ENCODE measurements at regions not wholly inside any gene's neighbourhood (a gene's known extent, or its start where the extent isn't known, plus 50 kb on each side); places are given as distances from the start of the nearest gene placed in this dataset.

- H3K36me3 ChIP-seq: no peaks in the 10 kb centered on the region
- Mint-ChIP-seq H3K4me3 (no peak overlapping the region), H3K9me3 (no peaks in the 10 kb centered on the region), H3K27ac (no peak overlapping the region), H3K27me3 (ENCODE audit: insufficient read depth, low read depth) (peaks cover 2% of the 10 kb centered on the region), H3K4me1 (peaks cover 3% of the 10 kb centered on the region), H3K36me3 (no peaks in the 10 kb centered on the region)
- H3K4me2 ChIP-seq: no peak overlapping the region
- H3K27me3 ChIP-seq: no peaks in the 10 kb centered on the region
- no peaks in the 10 kb centered on the region for H3K4me1 ChIP-seq
- H3K4me3 ChIP-seq: no peak overlapping the region
- no peak for DNase-seq (ENCODE audit: low spot score)
- H3K79me2 ChIP-seq (ENCODE audit: low read depth): no peaks in the 10 kb centered on the region
- H2AFZ ChIP-seq (replicated peaks): no peak overlapping the region
- no peak overlapping the region for H3K27ac ChIP-seq
- no peaks in the 10 kb centered on the region for H4K20me1 ChIP-seq (ENCODE audit: low read depth)
- TF ChIP-seq EZH2 (IDR thresholded peaks at IDR 0.05) (no peak), CTCF (IDR thresholded peaks at IDR 0.05) (no peak), EZH2phosphoT487 (IDR thresholded peaks at IDR 0.05) (no peak)
- no peak overlapping the region for H3K9ac ChIP-seq
- H3F3A ChIP-seq (ENCODE audit: low read depth): no peaks in the 10 kb centered on the region
- no peaks in the 10 kb centered on the region for H3K9me3 ChIP-seq (ENCODE audit: low read depth)
These were observed 375.6 kb downstream of the FBXW7 start for GRCh38 chr4:152160225-152160800.

- no peak overlapping the region for H3K27ac ChIP-seq
- DNase-seq (ENCODE audit: low spot score): no peak
- no peak overlapping the region for H3K4me3 ChIP-seq
- no peak for TF ChIP-seq CTCF (IDR thresholded peaks at IDR 0.05)
- TF ChIP-seq EZH2 (IDR thresholded peaks at IDR 0.05): no peak
- TF ChIP-seq EZH2phosphoT487 (IDR thresholded peaks at IDR 0.05): no peak
- H3K27me3 Mint-ChIP-seq (ENCODE audit: insufficient read depth, low read depth): peaks cover 2% of the 10 kb centered on the region
- no peak overlapping the region for H3K27ac Mint-ChIP-seq
- H4K20me1 ChIP-seq (ENCODE audit: low read depth): no peaks in the 10 kb centered on the region
- H3K4me1 ChIP-seq: no peaks in the 10 kb centered on the region
- H3K27me3 ChIP-seq: no peaks in the 10 kb centered on the region
- H3K4me2 ChIP-seq: no peak overlapping the region
- no peaks in the 10 kb centered on the region for H3K36me3 ChIP-seq
- H3K4me3 Mint-ChIP-seq: no peak overlapping the region
- H2AFZ ChIP-seq (replicated peaks): no peak overlapping the region
- no peaks in the 10 kb centered on the region for H3K9me3 Mint-ChIP-seq
- no peaks in the 10 kb centered on the region for H3K36me3 Mint-ChIP-seq
- H3K9me3 ChIP-seq (ENCODE audit: low read depth): no peaks in the 10 kb centered on the region
- no peak overlapping the region for H3K9ac ChIP-seq
- no peaks in the 10 kb centered on the region for H3F3A ChIP-seq (ENCODE audit: low read depth)
- H3K79me2 ChIP-seq (ENCODE audit: low read depth): no peaks in the 10 kb centered on the region
- H3K4me1 Mint-ChIP-seq: peaks cover 3% of the 10 kb centered on the region
These were observed 376.1 kb downstream of the FBXW7 start for GRCh38 chr4:152159773-152160172.

- peaks cover 3% of the 10 kb centered on the region for H3K4me1 Mint-ChIP-seq
These were observed 377.7 kb downstream of the FBXW7 start for GRCh38 chr4:152158225-152158624.

GRCh38 chr4:152157629-152158028 lies 378.3 kb downstream of the FBXW7 start:
- Histone ChIP-seq H3K27ac (no peak overlapping the region), H4K20me1 (ENCODE audit: low read depth) (no peaks in the 10 kb centered on the region), H3K27me3 (no peaks in the 10 kb centered on the region), H3K9ac (no peak overlapping the region), H3K4me3 (no peak overlapping the region), H3K4me2 (no peak overlapping the region), H2AFZ (replicated peaks) (no peak overlapping the region), H3K4me1 (no peaks in the 10 kb centered on the region), H3K79me2 (ENCODE audit: low read depth) (no peaks in the 10 kb centered on the region), H3K9me3 (ENCODE audit: low read depth) (no peaks in the 10 kb centered on the region), H3K36me3 (no peaks in the 10 kb centered on the region), H3F3A (ENCODE audit: low read depth) (no peaks in the 10 kb centered on the region)
- Mint-ChIP-seq H3K27ac (no peak overlapping the region), H3K4me3 (no peak overlapping the region), H3K9me3 (no peaks in the 10 kb centered on the region), H3K4me1 (peaks cover 3% of the 10 kb centered on the region), H3K27me3 (ENCODE audit: insufficient read depth, low read depth) (peaks cover 2% of the 10 kb centered on the region), H3K36me3 (no peaks in the 10 kb centered on the region)
- DNase-seq (ENCODE audit: low spot score): no peak
- TF ChIP-seq EZH2 (IDR thresholded peaks at IDR 0.05): no peak
- no peak for TF ChIP-seq EZH2phosphoT487 (IDR thresholded peaks at IDR 0.05)
- TF ChIP-seq CTCF (IDR thresholded peaks at IDR 0.05): no peak

More at GRCh38 chr4:152158225-152158624, 377.7 kb downstream of the FBXW7 start:
- no peak overlapping the region for H3K4me2 ChIP-seq
- DNase-seq (ENCODE audit: low spot score): no peak
- no peaks in the 10 kb centered on the region for H3K4me1 ChIP-seq
- no peak overlapping the region for H3K27ac ChIP-seq
- H3K9ac ChIP-seq: no peak overlapping the region
- H3K4me3 ChIP-seq: no peak overlapping the region
- H2AFZ ChIP-seq (replicated peaks): no peak overlapping the region
- no peak for TF ChIP-seq EZH2 (IDR thresholded peaks at IDR 0.05)
- no peak for TF ChIP-seq EZH2phosphoT487 (IDR thresholded peaks at IDR 0.05)
- H3K27me3 ChIP-seq: no peaks in the 10 kb centered on the region
- Mint-ChIP-seq H3K9me3 (no peaks in the 10 kb centered on the region), H3K4me3 (no peak overlapping the region), H3K36me3 (no peaks in the 10 kb centered on the region), H3K27ac (no peak overlapping the region), H3K27me3 (ENCODE audit: insufficient read depth, low read depth) (peaks cover 2% of the 10 kb centered on the region)
- no peaks in the 10 kb centered on the region for H3K9me3 ChIP-seq (ENCODE audit: low read depth)
- no peaks in the 10 kb centered on the region for H3F3A ChIP-seq (ENCODE audit: low read depth)
- no peaks in the 10 kb centered on the region for H4K20me1 ChIP-seq (ENCODE audit: low read depth)
- H3K36me3 ChIP-seq: no peaks in the 10 kb centered on the region
- H3K79me2 ChIP-seq (ENCODE audit: low read depth): no peaks in the 10 kb centered on the region
